AG08396 (cell line): ENCODE measurements at regions not wholly inside any gene's neighbourhood (a gene's known extent, or its start where the extent isn't known, plus 50 kb on each side); places are given as distances from the start of the nearest gene placed in this dataset.

Experiments
- DNase-seq: peaks from one replicate; pipeline ENCODE4 v3.0.0; 2012; ENCODE audit warnings: low spot score, mixed read lengths

GRCh38 chr6:141316236-141316635 is 816.5 kb upstream of the GJE1 start:
- no peak for DNase-seq

- no peak for DNase-seq
Measured at GRCh38 chr6:141313986-141314385, 818.7 kb upstream of the GJE1 start.

GRCh38 chr6:141309295-141309694 is 823.4 kb upstream of the GJE1 start:
- DNase-seq: no peak

GRCh38 chr6:141307309-141307998 is 825.3 kb upstream of the GJE1 start:
- no peak for DNase-seq

- DNase-seq: no peak
Measured at GRCh38 chr6:141303907-141304306, 828.8 kb upstream of the GJE1 start.

GRCh38 chr6:141301779-141302178 is 830.9 kb upstream of the GJE1 start:
- no peak for DNase-seq

GRCh38 chr6:141290941-141291721 is 841.6 kb upstream of the GJE1 start:
- no peak for DNase-seq

GRCh38 chr6:141288947-141289346 is 843.8 kb upstream of the GJE1 start:
- DNase-seq: no peak

GRCh38 chr6:141282263-141282662 is 850.5 kb upstream of the GJE1 start:
- DNase-seq: no peak

- DNase-seq: no peak
Measured at GRCh38 chr6:141269684-141270083, 863.0 kb upstream of the GJE1 start.

GRCh38 chr6:141267420-141267819 is 865.3 kb upstream of the GJE1 start:
- DNase-seq: no peak

GRCh38 chr6:141265756-141266623 is 866.7 kb upstream of the GJE1 start:
- no peak for DNase-seq

GRCh38 chr6:141264101-141264500 is 868.6 kb upstream of the GJE1 start:
- DNase-seq: no peak

GRCh38 chr6:141261672-141262060 is 871.1 kb upstream of the GJE1 start:
- DNase-seq: no peak

- no peak for DNase-seq
Measured at GRCh38 chr6:141261016-141261671, 871.6 kb upstream of the GJE1 start.

GRCh38 chr6:141260627-141261015 is 872.1 kb upstream of the GJE1 start:
- no peak for DNase-seq

- DNase-seq: no peak
Measured at GRCh38 chr6:141259807-141260206, 872.9 kb upstream of the GJE1 start.

GRCh38 chr6:141259091-141259490 is 873.6 kb upstream of the GJE1 start:
- DNase-seq: no peak

- no peak for DNase-seq
Measured at GRCh38 chr6:141258516-141258915, 874.2 kb upstream of the GJE1 start.

GRCh38 chr6:141254336-141254735 is 878.4 kb upstream of the GJE1 start:
- no peak for DNase-seq

GRCh38 chr6:141252828-141253608 is 879.7 kb upstream of the GJE1 start:
- no peak for DNase-seq
